Astrocyte (in vitro differentiated cells and primary cell): ENCODE measurements at regions not wholly inside any gene's neighbourhood (a gene's known extent, or its start where the extent isn't known, plus 50 kb on each side); places are given as distances from the start of the nearest gene placed in this dataset.

Experiments used
- EZH2 ChIP-seq: IDR thresholded peaks from 2 replicates; pipeline ENCODE4 v1.6.1; 2012; ENCODE audit warnings: mild to moderate bottlenecking, low read length, inconsistent platforms; ENCODE audit not compliant: insufficient read depth
- TF ChIP-seq, protein P1 (sequence below): IDR thresholded peaks from 2 replicates; pipeline ENCODE4 v1.5.1; 2011; ENCODE audit warnings: low read depth, mild to moderate bottlenecking, inconsistent platforms, low read length, moderate library complexity; ENCODE audit not compliant: insufficient read depth

DNA sequence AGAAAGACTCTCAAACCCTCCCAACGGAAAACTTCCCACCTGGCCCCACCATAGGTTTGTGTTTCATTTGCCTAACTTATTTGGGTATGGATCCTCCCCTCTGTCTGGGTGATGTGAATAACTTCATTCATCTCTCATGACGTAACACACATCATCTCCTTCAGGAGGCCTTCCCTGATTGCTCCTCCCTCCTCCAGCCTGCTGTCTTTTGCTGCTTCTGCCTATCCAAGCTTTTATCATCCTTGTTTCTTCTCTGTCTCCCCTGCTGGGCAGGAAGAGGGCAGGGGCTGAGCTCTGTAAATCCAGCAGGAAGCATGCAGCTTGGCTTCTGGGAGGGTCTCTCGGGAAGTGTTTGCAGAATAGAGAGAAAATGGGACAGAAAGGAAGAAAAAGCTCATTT, 766.0 kb upstream of the TBX3 start:
- TF ChIP-seq, protein P1, sequence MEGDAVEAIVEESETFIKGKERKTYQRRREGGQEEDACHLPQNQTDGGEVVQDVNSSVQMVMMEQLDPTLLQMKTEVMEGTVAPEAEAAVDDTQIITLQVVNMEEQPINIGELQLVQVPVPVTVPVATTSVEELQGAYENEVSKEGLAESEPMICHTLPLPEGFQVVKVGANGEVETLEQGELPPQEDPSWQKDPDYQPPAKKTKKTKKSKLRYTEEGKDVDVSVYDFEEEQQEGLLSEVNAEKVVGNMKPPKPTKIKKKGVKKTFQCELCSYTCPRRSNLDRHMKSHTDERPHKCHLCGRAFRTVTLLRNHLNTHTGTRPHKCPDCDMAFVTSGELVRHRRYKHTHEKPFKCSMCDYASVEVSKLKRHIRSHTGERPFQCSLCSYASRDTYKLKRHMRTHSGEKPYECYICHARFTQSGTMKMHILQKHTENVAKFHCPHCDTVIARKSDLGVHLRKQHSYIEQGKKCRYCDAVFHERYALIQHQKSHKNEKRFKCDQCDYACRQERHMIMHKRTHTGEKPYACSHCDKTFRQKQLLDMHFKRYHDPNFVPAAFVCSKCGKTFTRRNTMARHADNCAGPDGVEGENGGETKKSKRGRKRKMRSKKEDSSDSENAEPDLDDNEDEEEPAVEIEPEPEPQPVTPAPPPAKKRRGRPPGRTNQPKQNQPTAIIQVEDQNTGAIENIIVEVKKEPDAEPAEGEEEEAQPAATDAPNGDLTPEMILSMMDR = no peak
- no peak for TF ChIP-seq EZH2
